ENCODE measurements at regions not wholly inside any gene's neighbourhood (a gene's known extent, or its start where the extent isn't known, plus 50 kb on each side); places are given as distances from the start of the nearest gene placed in this dataset.

DNA sequence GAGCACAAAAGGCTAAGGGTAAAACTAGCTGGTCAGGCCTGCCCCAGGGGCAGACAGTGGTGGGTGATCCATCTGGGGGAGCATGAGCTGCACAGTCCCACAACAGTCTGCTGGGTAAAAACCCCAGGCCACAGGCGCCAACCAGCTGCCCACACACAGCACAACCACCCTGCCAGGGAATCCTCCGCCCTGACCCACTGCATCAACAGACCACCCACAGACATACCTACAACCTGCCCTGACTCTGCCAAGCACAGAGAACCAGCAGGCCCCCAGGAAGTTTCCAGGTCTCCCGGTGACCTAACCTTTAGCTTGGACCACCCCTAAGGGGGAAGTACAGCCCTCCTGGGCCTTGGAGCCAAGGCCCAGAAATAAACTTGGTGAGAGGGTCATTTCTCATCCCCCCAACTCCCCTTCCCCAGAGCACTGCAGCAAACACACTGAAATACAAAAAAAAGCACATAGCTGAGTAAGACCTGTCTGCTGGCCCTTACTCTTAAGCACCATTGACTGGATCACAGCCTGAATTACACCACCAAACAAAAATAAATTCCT, 118.3 kb upstream of the CAB39 start:
- TF ChIP-seq, protein P1, sequence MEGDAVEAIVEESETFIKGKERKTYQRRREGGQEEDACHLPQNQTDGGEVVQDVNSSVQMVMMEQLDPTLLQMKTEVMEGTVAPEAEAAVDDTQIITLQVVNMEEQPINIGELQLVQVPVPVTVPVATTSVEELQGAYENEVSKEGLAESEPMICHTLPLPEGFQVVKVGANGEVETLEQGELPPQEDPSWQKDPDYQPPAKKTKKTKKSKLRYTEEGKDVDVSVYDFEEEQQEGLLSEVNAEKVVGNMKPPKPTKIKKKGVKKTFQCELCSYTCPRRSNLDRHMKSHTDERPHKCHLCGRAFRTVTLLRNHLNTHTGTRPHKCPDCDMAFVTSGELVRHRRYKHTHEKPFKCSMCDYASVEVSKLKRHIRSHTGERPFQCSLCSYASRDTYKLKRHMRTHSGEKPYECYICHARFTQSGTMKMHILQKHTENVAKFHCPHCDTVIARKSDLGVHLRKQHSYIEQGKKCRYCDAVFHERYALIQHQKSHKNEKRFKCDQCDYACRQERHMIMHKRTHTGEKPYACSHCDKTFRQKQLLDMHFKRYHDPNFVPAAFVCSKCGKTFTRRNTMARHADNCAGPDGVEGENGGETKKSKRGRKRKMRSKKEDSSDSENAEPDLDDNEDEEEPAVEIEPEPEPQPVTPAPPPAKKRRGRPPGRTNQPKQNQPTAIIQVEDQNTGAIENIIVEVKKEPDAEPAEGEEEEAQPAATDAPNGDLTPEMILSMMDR (IDR thresholded peaks at IDR 0.05), result no peak
- TF ChIP-seq POLR2A (IDR thresholded peaks at IDR 0.05) (no peak), POLR2AphosphoS5 (IDR thresholded peaks at IDR 0.05) (no peak), EP300 (IDR thresholded peaks at IDR 0.05) (no peak)
